Natural killer cell (primary cell): ENCODE measurements at regions not wholly inside any gene's neighbourhood (a gene's known extent, or its start where the extent isn't known, plus 50 kb on each side); places are given as distances from the start of the nearest gene placed in this dataset.

Experiments
- ATAC-seq, 3 donors: fragments of 150-1000 bp in 2 of 3; fragments of 200-7000 bp in 1 of 3; cut with Tn5 transposase; 1 replicate in 1 of 3; 2 replicates in 2 of 3; pipeline ENCODE4 v1.10.0; 2021; ENCODE audit warnings: mild to moderate bottlenecking in 2 of 3, moderate library complexity in 2 of 3
- DNase-seq, 2 donors: peaks; one replicate each; pipeline versions ENCODE4 v3.0.0 to v3.0.0-alpha.2; 2013 to 2021; ENCODE audit warnings: mixed read lengths in 1 of 2
- H3K27ac ChIP-seq: one replicate; pipeline ENCODE4 v1.5.1; 2013; ENCODE audit warnings: mild to moderate bottlenecking, low read length
- H3K27me3 ChIP-seq: one replicate; pipeline ENCODE4 v1.6.1; 2013; ENCODE audit warnings: low read length; ENCODE audit not compliant: control insufficient read depth, insufficient read depth
- H3K36me3 ChIP-seq: one replicate; pipeline ENCODE4 v1.6.1; 2013; ENCODE audit warnings: low read length; ENCODE audit not compliant: control insufficient read depth, insufficient read depth
- H3K4me1 ChIP-seq: one replicate; pipeline ENCODE4 v1.6.1; 2013; ENCODE audit warnings: low read length; ENCODE audit not compliant: control insufficient read depth, insufficient read depth
- H3K4me3 ChIP-seq: one replicate; pipeline ENCODE4 v1.5.1; 2013; ENCODE audit warnings: low read length
- H3K9me3 ChIP-seq: one replicate; pipeline ENCODE4 v1.6.1; 2013; ENCODE audit warnings: low read length; ENCODE audit not compliant: control insufficient read depth, insufficient read depth
- H3K27ac Mint-ChIP-seq, 2 donors: one replicate each; pipeline ENCODE4 v1.8.0; 2022; ENCODE audit warnings: mild to moderate bottlenecking in 2 of 2, mixed read lengths in 2 of 2, moderate library complexity in 1 of 2
- H3K27me3 Mint-ChIP-seq, 2 donors: one replicate each; pipeline ENCODE4 v1.8.0; 2022; ENCODE audit warnings: low read depth in 2 of 2, mixed read lengths in 2 of 2
- H3K36me3 Mint-ChIP-seq: one replicate; pipeline ENCODE4 v1.8.0; 2022; ENCODE audit warnings: mixed read lengths
- H3K4me1 Mint-ChIP-seq, 2 donors: one replicate each; pipeline ENCODE4 v1.8.0; 2022; ENCODE audit warnings: mixed read lengths in 2 of 2
- H3K4me3 Mint-ChIP-seq: one replicate; pipeline ENCODE4 v1.8.0; 2022; ENCODE audit warnings: mild to moderate bottlenecking, moderate library complexity, mixed read lengths
- H3K9me3 Mint-ChIP-seq, 2 donors: one replicate each; pipeline ENCODE4 v1.8.0; 2022; ENCODE audit warnings: mixed read lengths in 2 of 2
- CTCF ChIP-seq: fragments of 200-600 bp; IDR thresholded peaks from one replicate; pipeline ENCODE4 v1.8.0; 2022; ENCODE audit warnings: antibody characterized with exemption
- WGBS: methylation state at CpG from one replicate; pipeline ENCODE4 v1.1.7; 2013; ENCODE audit warnings: missing lambda C conversion rate; ENCODE audit not compliant: insufficient coverage; 5-methylcytosine and 5-hydroxymethylcytosine counted together
- intact Hi-C: fragments of 100-400 bp; cut with micrococcal nuclease; formaldehyde crosslinking; loops from one replicate; pipeline ENCODE4 v1.14.2; 2022

- no peak for ATAC-seq
- Histone ChIP-seq H3K27me3 (no peaks in the 10 kb centered on the region), H3K9me3 (peaks cover 13% of the 10 kb centered on the region), H3K36me3 (no peaks in the 10 kb centered on the region), H3K4me3 (no peak overlapping the region), H3K27ac (no peak overlapping the region), H3K4me1 (no peaks in the 10 kb centered on the region)
- H3K9me3 Mint-ChIP-seq, result peaks cover 7 to 12% of the 10 kb centered on the region in 2 donors
- 79% methylated on average over 4 of the region's 4 CpGs for WGBS
- H3K4me3 Mint-ChIP-seq, result no peak overlapping the region
- H3K4me1 Mint-ChIP-seq, result no peaks in the 10 kb centered on the region
- no peaks in the 10 kb centered on the region for H3K36me3 Mint-ChIP-seq
- TF ChIP-seq CTCF, result no peak
- no peak for DNase-seq
- intact Hi-C loops, result no loop called here
- H3K27me3 Mint-ChIP-seq, result no peaks in the 10 kb centered on the region
- H3K27ac Mint-ChIP-seq, result no peak overlapping the region
These were observed 63.5 kb upstream of the ASCC3 start for GRCh38 chr6:100944644-100945043.

GRCh38 chr6:100946021-100946540, 65.0 kb upstream of the ASCC3 start:
- H3K36me3 ChIP-seq, result no peaks in the 10 kb centered on the region
- H3K4me1 Mint-ChIP-seq, result no peaks in the 10 kb centered on the region

GRCh38 chr6:100946711-100947110, 65.6 kb upstream of the ASCC3 start:
- no peak for ATAC-seq
- H3K4me1 ChIP-seq, result no peaks in the 10 kb centered on the region
- H3K36me3 Mint-ChIP-seq, result no peaks in the 10 kb centered on the region
- H3K9me3 Mint-ChIP-seq, result peaks cover 2 to 8% of the 10 kb centered on the region in 2 donors
- no peak overlapping the region for H3K27ac Mint-ChIP-seq
- DNase-seq, result no peak
- no peak overlapping the region for H3K4me3 Mint-ChIP-seq
- no peak for TF ChIP-seq CTCF
- H3K27me3 ChIP-seq, result no peaks in the 10 kb centered on the region
- intact Hi-C loops, result no loop called here
- H3K4me1 Mint-ChIP-seq, result no peaks in the 10 kb centered on the region
- no peak overlapping the region for H3K4me3 ChIP-seq
- peaks cover 13% of the 10 kb centered on the region for H3K9me3 ChIP-seq
- 92% methylated on average over 3 of the region's 3 CpGs for WGBS
- no peaks in the 10 kb centered on the region for H3K36me3 ChIP-seq
- no peaks in the 10 kb centered on the region for H3K27me3 Mint-ChIP-seq
- H3K27ac ChIP-seq, result no peak overlapping the region

More at GRCh38 chr6:100946021-100946540, 65.0 kb upstream of the ASCC3 start:
- Histone ChIP-seq H3K27me3 (no peaks in the 10 kb centered on the region), H3K4me3 (no peak overlapping the region), H3K9me3 (peaks cover 13% of the 10 kb centered on the region), H3K27ac (no peak overlapping the region), H3K4me1 (no peaks in the 10 kb centered on the region)
- DNase-seq (no peak), ATAC-seq (no peak)
- no peak for TF ChIP-seq CTCF
- Mint-ChIP-seq H3K36me3 (no peaks in the 10 kb centered on the region), H3K9me3 (peaks cover 3 to 9% of the 10 kb centered on the region in 2 donors), H3K27me3 (no peaks in the 10 kb centered on the region), H3K27ac (no peak overlapping the region), H3K4me3 (no peak overlapping the region)
- WGBS, result 89% methylated on average over 4 of the region's 4 CpGs
- intact Hi-C loops, result no loop called here
